HG02885 (cell line): ENCODE measurements at regions not wholly inside any gene's neighbourhood (a gene's known extent, or its start where the extent isn't known, plus 50 kb on each side); places are given as distances from the start of the nearest gene placed in this dataset.

ENCODE experiments used
- ATAC-seq: cut with Tn5 transposase; IDR thresholded peaks from one replicate; pipeline ENCODE4 v1.9.1; 2021; ENCODE audit warnings: mild to moderate bottlenecking; ENCODE audit not compliant: unreplicated experiment, poor library complexity

- no peak for ATAC-seq
These were observed 557.2 kb upstream of the BOD1L1 start for GRCh38 chr4:14184767-14185166.

DNA sequence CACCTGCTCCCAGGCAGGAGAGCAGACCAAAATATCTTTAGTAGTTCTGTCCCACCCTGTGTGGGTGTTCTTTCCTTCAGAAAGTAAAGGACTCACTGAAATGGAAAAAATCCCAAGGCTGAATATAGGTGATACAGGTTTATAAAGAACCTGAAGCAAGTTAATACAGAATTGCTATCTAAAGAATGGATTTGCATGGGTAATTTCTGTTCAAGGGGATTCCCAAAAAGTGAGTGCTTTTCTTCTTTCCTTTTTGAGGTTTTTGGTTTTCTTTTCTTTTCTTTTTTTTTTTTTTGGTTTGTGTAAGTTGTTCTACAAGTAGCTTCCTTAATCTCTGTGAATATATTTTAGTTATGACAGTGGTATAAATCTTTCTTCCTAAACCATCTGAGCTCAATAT, 560.7 kb upstream of the BOD1L1 start:
- ATAC-seq, result no peak

GRCh38 chr4:14193601-14194000, 566.1 kb upstream of the BOD1L1 start:
- no peak for ATAC-seq

GRCh38 chr4:14196131-14196530, 568.6 kb upstream of the BOD1L1 start:
- ATAC-seq, result no peak

GRCh38 chr4:14215116-14215770, 587.7 kb upstream of the BOD1L1 start:
- no peak for ATAC-seq

DNA sequence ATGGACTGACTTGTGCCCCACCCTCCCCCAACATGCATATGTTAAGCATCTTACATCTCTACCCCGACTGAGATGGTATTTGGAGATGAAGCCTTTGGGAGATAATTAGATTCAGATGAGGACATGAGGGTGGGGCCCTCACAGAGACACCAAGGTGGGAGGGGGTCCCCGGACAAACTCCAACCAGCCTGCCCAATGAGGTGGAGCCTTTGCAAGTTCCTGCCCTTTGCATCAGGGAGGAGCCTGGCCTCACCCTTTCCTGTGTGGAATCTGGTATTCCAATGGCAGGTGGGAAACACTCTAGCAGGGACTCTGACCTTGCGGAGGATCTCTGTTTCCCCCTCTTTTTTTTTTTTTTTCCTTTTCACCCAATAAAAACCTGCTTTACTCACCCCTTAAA, 589.9 kb upstream of the BOD1L1 start:
- ATAC-seq, result no peak

- no peak for ATAC-seq
These were observed 591.1 kb upstream of the BOD1L1 start for GRCh38 chr4:14218641-14219040.

DNA sequence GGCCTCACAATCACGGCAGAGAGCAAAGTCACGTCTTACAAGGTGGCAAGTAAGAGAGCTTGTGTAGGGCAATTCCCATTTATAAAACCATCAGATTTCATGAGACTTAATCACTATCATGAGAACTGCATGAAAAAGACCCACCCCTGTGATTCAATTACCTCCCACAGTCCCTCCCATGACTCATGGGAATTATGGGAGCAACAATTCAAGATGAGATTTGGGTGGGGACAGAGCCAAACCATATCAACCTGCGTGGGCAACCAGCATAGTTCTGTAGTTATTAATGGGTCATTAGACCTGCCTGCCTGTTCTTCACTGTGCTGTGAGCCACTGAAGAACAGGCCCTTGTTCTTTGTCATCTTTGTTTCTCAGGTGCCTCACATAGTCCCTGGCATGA, 593.7 kb upstream of the BOD1L1 start:
- no peak for ATAC-seq

GRCh38 chr4:14222377-14223029, 595.0 kb upstream of the BOD1L1 start:
- no peak for ATAC-seq

- ATAC-seq, result no peak
These were observed 595.9 kb upstream of the BOD1L1 start for GRCh38 chr4:14223461-14223860.

DNA sequence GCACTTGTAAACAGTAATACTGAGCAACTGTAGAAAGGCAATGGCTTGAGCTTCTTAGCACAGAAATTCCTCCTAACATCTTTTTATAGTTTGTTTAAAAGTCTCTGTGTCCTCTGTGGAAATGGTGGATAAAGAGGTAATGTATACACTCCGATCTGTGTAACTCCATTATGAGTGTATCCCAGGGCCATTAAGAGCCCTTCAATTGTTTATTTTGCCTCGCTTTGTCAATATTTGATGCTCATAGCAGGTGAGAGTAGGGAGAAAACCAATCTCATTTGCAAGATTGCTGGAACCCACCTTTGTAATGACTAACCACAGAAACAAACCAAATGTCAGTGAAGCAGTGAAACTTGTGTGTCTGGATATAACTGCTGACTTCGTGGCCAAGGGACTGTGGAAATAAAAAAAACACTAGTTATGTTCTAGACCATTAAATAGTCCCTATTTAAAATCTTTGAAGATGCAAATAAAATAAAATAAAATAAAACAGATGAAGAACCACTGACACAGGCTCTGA, 598.2 kb upstream of the BOD1L1 start:
- ATAC-seq, result no peak

GRCh38 chr4:14233126-14233525, 605.6 kb upstream of the BOD1L1 start:
- ATAC-seq, result no peak

DNA sequence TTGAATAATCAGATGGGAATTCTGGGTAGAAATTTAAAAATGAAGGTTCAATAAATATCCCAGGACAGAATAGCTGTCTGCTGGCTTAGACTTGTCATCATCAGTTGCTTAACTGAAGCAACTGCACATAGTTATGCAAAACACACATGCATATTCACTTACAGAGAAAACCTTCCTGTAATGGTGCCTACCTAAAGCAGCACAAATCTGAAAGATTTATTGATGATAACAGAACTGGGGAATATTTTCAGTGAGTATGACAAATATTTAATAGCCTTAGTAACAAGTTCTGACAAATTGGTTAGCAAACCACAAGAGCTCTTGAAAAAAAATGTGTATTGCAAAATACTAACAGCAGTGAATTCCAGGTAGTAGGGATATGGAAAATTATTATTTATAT, 606.8 kb upstream of the BOD1L1 start:
- ATAC-seq, result no peak

GRCh38 chr4:14236359-14236758, 608.8 kb upstream of the BOD1L1 start:
- ATAC-seq, result no peak

GRCh38 chr4:14237911-14238310, 610.4 kb upstream of the BOD1L1 start:
- ATAC-seq, result no peak

DNA sequence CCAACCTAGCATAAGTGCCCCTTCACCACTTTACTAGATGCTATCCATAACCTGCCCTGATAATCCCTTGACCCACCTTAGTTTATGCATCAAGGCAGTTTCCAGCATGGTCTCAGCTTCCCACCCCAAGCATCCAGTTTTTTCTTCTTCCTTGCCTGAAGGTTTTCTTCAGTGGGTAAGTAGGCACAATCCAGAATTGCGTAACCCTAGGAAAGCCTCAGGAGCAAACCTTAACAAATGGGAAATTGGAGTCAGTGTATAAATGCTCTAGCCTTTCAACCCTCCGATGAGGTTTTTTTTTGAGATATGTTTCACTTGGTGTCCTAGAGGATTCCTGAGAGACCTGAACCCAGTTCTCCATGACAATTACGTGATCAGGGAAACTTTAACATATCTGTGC, 614.0 kb upstream of the BOD1L1 start:
- no peak for ATAC-seq

DNA sequence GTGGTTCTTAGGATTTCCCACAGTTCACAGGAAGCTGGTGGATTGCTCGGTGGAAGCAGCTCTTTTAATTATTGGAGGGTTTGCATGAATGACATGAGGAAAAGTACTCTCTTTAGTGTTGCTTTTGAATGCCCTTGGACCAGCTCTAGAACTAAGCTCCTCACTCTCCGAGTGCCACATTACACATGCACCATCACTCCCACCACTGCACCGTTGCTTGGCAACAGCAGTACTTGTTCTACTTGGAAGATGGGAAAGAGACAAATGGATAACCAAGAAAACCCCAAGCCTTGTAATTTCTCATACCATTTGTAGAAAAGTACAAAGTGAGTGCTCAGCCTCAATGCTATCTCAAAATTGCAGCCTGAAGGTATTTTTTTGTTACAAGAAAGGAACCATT, 620.2 kb upstream of the BOD1L1 start:
- no peak for ATAC-seq

- no peak for ATAC-seq
These were observed 621.7 kb upstream of the BOD1L1 start for GRCh38 chr4:14249226-14249625.

GRCh38 chr4:14254252-14254651, 626.7 kb upstream of the BOD1L1 start:
- peak; percentile 71 for ATAC-seq

GRCh38 chr4:14254926-14255325, 627.4 kb upstream of the BOD1L1 start:
- no peak for ATAC-seq

- no peak for ATAC-seq
These were observed 630.4 kb upstream of the BOD1L1 start for GRCh38 chr4:14257903-14258302.

DNA sequence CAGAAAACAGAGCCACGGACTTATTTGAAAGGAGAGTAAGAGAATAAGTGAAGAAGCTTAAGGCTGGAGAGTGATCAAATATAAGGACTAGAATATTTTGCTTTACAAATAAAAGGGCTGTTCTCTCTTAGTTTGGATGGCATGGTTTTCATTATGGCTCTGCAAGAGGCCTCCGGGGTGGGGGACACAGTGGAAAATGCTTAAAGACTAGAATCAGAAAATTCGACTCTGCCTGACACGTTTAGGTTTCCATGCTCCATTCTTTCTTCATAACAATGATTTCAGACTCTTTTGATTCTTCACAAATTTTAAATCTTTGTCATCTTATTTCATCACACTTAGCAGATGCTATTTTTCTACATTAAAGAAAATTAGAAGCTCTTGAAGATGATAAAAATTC, 632.4 kb upstream of the BOD1L1 start:
- no peak for ATAC-seq
